NT2/D1 (cell line): ENCODE measurements at regions not wholly inside any gene's neighbourhood (a gene's known extent, or its start where the extent isn't known, plus 50 kb on each side); places are given as distances from the start of the nearest gene placed in this dataset.

Source experiments
- DNase-seq: peaks from one replicate; pipeline ENCODE4 v3.0.0-alpha.2; 2011; ENCODE audit warnings: low read depth, low spot score
- H3K27me3 ChIP-seq: 2 replicates; pipeline ENCODE4 v1.6.0; 2011; ENCODE audit warnings: mild to moderate bottlenecking; ENCODE audit not compliant: insufficient read length, insufficient read depth
- H3K36me3 ChIP-seq: 2 replicates; pipeline ENCODE4 v1.6.1; 2011; ENCODE audit warnings: mild to moderate bottlenecking, low read length, mixed read lengths; ENCODE audit not compliant: insufficient read depth, insufficient read length
- H3K4me1 ChIP-seq: 2 replicates; pipeline ENCODE4 v1.5.1; 2011; ENCODE audit not compliant: insufficient read depth, insufficient read length
- H3K4me3 ChIP-seq: 2 replicates; pipeline ENCODE4 v1.5.1; 2011; ENCODE audit warnings: low read depth; ENCODE audit not compliant: insufficient read length
- H3K9ac ChIP-seq: 2 replicates; pipeline ENCODE4 v1.6.0; 2011; ENCODE audit warnings: low read depth; ENCODE audit not compliant: insufficient read length
- H3K9me3 ChIP-seq: 2 replicates; pipeline ENCODE4 v1.5.1; 2011; ENCODE audit warnings: mild to moderate bottlenecking, low read length; ENCODE audit not compliant: insufficient read depth
- SUZ12 ChIP-seq: IDR thresholded peaks from 2 replicates; pipeline ENCODE4 v1.6.1; 2011; ENCODE audit not compliant: insufficient read length, insufficient read depth; ENCODE audit errors: extremely low read depth
- YY1 ChIP-seq: IDR thresholded peaks from 2 replicates; pipeline ENCODE4 v1.6.1; 2011; ENCODE audit not compliant: insufficient read length, insufficient read depth
- ZNF274 ChIP-seq: IDR thresholded peaks from 2 replicates; pipeline ENCODE4 v1.6.1; 2011; ENCODE audit warnings: mild to moderate bottlenecking, low read depth, low read length

DNA sequence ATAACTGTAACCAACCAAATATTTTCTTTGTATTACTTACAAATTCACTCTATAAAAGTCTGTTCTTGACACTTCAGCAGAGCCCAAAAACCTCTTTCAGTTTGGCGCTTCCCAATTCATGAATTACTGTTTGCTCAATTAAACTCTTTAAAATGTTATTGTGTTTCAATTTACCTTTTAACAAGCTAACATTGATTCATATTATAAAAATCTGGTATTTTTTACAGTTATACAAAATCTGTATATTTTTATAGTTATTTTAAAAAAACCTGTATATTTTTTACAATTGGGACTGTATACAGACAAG is 75.3 kb upstream of the E2F3 start:
- Histone ChIP-seq H3K36me3 (no peaks in the 10 kb centered on the region), H3K9ac (no peak overlapping the region), H3K4me3 (no peak overlapping the region), H3K9me3 (no peaks in the 10 kb centered on the region), H3K27me3 (no peaks in the 10 kb centered on the region), H3K4me1 (no peaks in the 10 kb centered on the region)
- DNase-seq = no peak
- TF ChIP-seq YY1 = no peak
- no peak for TF ChIP-seq SUZ12
- no peak for TF ChIP-seq ZNF274

DNA sequence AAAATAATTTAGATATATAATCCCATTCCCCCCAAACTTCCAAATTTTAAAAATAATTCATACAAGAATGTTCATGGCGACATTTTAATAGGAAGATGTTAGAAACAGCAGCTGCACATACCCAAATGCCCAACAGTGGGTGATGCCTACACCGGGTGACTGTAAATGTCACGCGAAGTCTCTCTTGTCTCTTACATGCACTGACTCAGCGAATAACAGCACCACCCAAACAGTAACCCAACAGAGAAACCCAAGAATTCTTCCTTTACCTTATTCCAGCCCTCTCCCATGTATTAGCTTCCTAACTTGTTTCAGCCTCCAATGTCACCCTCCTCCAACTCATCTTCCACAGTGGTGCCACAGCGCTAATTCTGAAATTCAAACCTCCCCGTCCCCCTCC is 74.5 kb upstream of the E2F3 start:
- Histone ChIP-seq H3K4me1 (no peaks in the 10 kb centered on the region), H3K9me3 (no peaks in the 10 kb centered on the region), H3K9ac (no peak overlapping the region), H3K4me3 (no peak overlapping the region), H3K27me3 (no peaks in the 10 kb centered on the region), H3K36me3 (no peaks in the 10 kb centered on the region)
- DNase-seq = no peak
- TF ChIP-seq SUZ12 (no peak), ZNF274 (no peak), YY1 (no peak)

DNA sequence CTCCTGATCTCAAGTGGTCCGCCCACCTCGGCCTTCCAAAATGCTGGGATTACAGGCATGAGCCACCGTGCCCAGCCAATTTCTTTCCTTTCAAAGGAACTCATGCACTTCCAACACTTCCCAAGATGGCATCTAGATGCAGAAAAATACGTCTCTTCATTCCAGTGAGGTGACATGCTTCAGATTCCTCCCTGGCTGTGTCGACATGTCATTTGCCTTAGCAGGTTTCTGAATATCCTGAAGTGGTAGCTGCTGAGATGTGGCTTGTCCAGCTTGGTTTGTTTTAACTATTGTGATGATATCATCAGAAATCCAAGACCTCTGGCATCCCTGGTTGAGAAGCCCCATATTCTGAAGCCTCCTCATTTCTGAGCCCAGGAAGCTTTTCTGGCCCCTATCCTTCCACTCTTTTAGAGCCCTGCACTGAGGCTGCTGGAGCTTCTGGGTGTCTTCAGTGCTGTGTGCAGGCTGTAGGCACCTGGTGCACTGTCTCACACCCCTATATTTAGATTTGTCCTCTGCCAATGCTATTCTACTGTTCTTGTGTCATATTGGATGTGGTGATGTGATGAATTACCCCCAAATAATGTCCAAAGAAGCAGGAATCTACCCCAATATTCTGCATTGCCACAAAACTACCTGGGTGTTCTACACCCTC is 73.3 kb upstream of the E2F3 start:
- Histone ChIP-seq H3K27me3 (no peaks in the 10 kb centered on the region), H3K4me1 (no peaks in the 10 kb centered on the region)
- DNase-seq = no peak

DNA sequence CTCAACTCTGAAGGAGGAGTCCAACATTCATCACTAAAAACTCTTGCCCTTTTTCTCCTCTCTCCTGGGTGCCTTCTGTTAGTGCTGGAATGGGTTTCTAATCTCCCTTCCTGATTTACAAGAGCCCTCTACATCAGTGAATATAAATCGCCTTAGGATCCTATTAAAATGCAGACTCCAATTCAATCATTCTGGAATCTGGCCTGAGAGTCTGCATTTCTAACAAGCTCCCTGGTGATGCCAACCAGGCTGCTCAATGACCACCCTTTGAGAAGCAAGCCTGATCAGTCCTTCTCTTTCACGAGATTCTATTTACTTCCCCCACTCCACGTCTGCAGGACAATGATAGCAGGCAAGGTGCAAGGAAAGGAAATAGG is 72.8 kb upstream of the E2F3 start:
- no peaks in the 10 kb centered on the region for H3K36me3 ChIP-seq
- H3K4me1 ChIP-seq = no peaks in the 10 kb centered on the region
- H3K9me3 ChIP-seq = no peaks in the 10 kb centered on the region
- no peaks in the 10 kb centered on the region for H3K27me3 ChIP-seq
- TF ChIP-seq YY1 (no peak), SUZ12 (no peak), ZNF274 (no peak)
- H3K4me3 ChIP-seq = no peak overlapping the region
- no peak for DNase-seq
- H3K9ac ChIP-seq = no peak overlapping the region

More for the DNA sequence above, 73.3 kb upstream of the E2F3 start:
- H3K4me3 ChIP-seq = no peak overlapping the region
- no peak for TF ChIP-seq SUZ12
- no peak for TF ChIP-seq YY1
- TF ChIP-seq ZNF274 = no peak
- H3K9me3 ChIP-seq = no peaks in the 10 kb centered on the region
- H3K9ac ChIP-seq = no peak overlapping the region
- H3K36me3 ChIP-seq = no peaks in the 10 kb centered on the region

DNA sequence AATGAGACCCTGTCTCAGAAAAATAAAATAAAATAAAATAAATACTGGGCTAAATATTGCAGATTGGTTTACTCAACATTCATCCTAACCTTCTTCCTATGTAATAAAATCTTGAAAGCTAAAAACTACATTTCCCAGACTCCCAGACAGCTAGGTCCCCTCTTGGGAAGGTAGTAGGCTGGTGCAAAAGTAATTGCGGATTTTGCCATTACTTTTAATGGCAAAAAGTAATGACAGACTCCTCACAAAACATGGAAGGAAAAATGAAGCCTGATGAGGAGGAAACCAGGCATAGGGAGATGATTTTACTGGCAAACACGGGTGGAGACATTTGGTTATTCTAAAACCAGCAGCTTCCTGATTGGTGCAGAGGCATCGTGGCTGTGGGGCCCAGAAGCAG is 70.6 kb upstream of the E2F3 start:
- Histone ChIP-seq H3K9me3 (no peaks in the 10 kb centered on the region), H3K36me3 (no peaks in the 10 kb centered on the region), H3K27me3 (no peaks in the 10 kb centered on the region), H3K9ac (no peak overlapping the region), H3K4me1 (no peaks in the 10 kb centered on the region), H3K4me3 (no peak overlapping the region)
- DNase-seq = no peak
- TF ChIP-seq SUZ12 (no peak), ZNF274 (no peak), YY1 (no peak)

DNA sequence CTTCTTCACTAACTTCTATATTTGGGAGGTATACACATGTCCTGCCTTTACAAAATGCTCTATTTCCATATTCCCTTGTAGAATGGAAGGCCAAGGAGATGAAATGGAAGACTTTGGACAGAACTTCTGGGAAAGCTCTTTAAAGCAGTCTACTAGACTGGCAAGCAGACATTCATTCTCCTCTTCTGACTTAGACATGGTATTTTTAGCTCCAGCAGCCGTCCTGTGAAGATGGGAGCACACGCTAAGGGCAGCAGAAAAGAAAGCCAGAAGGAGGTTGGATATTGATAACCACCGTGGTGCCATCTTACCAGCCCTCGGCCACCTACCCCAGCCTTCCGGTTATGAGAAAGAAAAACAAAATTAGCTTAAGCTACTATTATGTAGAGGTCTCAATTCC is 70.1 kb upstream of the E2F3 start:
- no peak overlapping the region for H3K4me3 ChIP-seq
- H3K4me1 ChIP-seq = no peaks in the 10 kb centered on the region
- no peaks in the 10 kb centered on the region for H3K9me3 ChIP-seq
- H3K27me3 ChIP-seq = no peaks in the 10 kb centered on the region
- no peak for DNase-seq
- TF ChIP-seq SUZ12 = no peak
- no peak for TF ChIP-seq ZNF274
- no peak for TF ChIP-seq YY1
- H3K9ac ChIP-seq = no peak overlapping the region
- no peaks in the 10 kb centered on the region for H3K36me3 ChIP-seq

DNA sequence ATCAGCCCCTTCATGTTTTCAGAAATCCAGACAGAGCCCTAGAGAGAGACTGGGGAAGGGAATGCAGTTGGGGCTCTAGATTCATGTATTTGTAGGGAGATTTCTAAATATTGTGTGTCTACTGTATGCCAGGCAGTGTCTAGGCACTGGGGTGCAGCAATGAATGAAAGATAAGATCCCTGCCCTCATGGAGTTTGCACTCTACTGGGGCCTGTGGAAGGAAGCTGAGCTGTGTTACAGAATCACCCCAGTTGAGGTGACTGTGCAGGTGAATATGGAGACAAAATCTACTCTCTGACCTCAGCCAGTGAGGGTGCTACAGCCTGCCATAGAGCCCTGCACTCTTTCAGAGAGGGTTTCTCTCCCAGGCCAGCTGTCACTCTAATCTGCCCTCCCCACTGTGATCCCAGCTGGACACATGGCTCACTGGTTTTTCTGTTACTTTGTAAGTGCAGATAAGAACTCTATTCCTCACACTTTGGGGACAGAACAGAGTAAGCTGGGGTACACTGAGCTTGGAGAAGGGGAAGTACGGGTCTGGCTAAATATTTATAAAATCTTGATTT is 69.2 kb upstream of the E2F3 start:
- H3K4me3 ChIP-seq = no peak overlapping the region
- no peaks in the 10 kb centered on the region for H3K9me3 ChIP-seq
- no peak overlapping the region for H3K9ac ChIP-seq
- DNase-seq = no peak
- H3K27me3 ChIP-seq = no peaks in the 10 kb centered on the region
- TF ChIP-seq SUZ12 (no peak), YY1 (no peak), ZNF274 (no peak)
- H3K36me3 ChIP-seq = no peaks in the 10 kb centered on the region
- no peaks in the 10 kb centered on the region for H3K4me1 ChIP-seq
